ENCODE measurements at regions not wholly inside any gene's neighbourhood (a gene's known extent, or its start where the extent isn't known, plus 50 kb on each side); places are given as distances from the start of the nearest gene placed in this dataset.

DNA sequence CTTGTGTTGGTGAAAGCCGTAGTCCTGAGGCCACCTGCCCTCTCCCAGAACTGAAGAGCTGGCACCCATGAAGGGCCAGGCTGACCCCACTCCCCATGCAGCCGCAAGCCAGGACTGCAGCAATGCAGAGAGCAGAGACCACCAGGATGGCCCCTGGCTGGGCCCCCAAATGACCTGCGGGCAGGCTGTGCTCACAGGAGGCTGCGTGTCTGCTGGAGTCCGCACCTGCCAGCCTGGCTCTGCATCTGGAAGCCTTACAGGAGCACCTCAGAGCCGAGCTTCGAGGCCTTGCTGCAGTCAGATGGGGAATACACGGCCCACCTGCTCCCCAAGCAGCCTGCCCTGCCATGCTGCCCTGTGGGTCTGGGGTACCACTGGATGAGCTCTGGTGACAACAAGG, 1336.8 kb downstream of the TBC1D22A start:
- peak overlapping the region; percentile 82 for H3K4me2 ChIP-seq (ENCODE audit: low read depth, low read length, poor library complexity, severe bottlenecking)
- H3K4me1 ChIP-seq (ENCODE audit: insufficient read depth, low read length, poor library complexity, severe bottlenecking), result peaks cover 57% of the 10 kb centered on the region
- no peaks in the 10 kb centered on the region for H3K9me3 ChIP-seq (ENCODE audit: insufficient read depth, low read depth, low read length)
- no peak for TF ChIP-seq EZH2phosphoT487 (IDR thresholded peaks at IDR 0.05; ENCODE audit: borderline replicate concordance)
- TF ChIP-seq, protein P1, sequence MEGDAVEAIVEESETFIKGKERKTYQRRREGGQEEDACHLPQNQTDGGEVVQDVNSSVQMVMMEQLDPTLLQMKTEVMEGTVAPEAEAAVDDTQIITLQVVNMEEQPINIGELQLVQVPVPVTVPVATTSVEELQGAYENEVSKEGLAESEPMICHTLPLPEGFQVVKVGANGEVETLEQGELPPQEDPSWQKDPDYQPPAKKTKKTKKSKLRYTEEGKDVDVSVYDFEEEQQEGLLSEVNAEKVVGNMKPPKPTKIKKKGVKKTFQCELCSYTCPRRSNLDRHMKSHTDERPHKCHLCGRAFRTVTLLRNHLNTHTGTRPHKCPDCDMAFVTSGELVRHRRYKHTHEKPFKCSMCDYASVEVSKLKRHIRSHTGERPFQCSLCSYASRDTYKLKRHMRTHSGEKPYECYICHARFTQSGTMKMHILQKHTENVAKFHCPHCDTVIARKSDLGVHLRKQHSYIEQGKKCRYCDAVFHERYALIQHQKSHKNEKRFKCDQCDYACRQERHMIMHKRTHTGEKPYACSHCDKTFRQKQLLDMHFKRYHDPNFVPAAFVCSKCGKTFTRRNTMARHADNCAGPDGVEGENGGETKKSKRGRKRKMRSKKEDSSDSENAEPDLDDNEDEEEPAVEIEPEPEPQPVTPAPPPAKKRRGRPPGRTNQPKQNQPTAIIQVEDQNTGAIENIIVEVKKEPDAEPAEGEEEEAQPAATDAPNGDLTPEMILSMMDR (conservative IDR thresholded peaks at IDR 0.05; ENCODE audit: low read length), result no peak
- H2AFZ ChIP-seq (ENCODE audit: low read length), result no peak overlapping the region
- H3K4me3 ChIP-seq (ENCODE audit: low read length, poor library complexity, severe bottlenecking), result no peak overlapping the region
- no peaks in the 10 kb centered on the region for H4K20me1 ChIP-seq (ENCODE audit: insufficient read depth, low read length, poor library complexity, severe bottlenecking)
- no peaks in the 10 kb centered on the region for H3K27me3 ChIP-seq (ENCODE audit: insufficient read depth, low read length, poor library complexity, severe bottlenecking)
- H3K36me3 ChIP-seq (ENCODE audit: insufficient read depth, low read length), result no peaks in the 10 kb centered on the region
- H3K9ac ChIP-seq (ENCODE audit: low read depth, low read length, poor library complexity, severe bottlenecking), result peak overlapping the region; percentile 67
- H3K9me2 ChIP-seq (replicated peaks; ENCODE audit: low read depth, low read length), result no peaks in the 10 kb centered on the region
- H3K79me2 ChIP-seq (ENCODE audit: insufficient read depth, low read length), result no peaks in the 10 kb centered on the region
- peaks cover 8% of the 10 kb centered on the region; the same call in 1 of the 2 replicates for H3F3A ChIP-seq (ENCODE audit: low read depth)

DNA sequence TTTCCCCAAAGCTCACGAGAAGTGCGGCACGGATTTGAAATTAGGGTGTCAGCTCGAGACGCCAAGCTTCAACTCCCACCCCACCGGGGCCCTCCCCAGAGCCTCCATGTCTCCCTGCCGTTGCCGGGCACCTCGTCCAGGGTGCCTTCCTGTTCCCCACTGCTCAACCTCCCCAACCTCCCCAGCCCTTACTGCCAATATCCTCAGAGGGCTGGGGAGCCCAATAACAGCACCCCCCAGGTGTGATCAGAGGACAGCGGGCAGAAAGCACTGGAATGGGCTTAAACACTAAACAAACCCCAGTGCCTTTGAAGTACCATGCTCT, 1336.4 kb downstream of the TBC1D22A start:
- Histone ChIP-seq H3K79me2 (ENCODE audit: insufficient read depth, low read length) (no peaks in the 10 kb centered on the region), H4K20me1 (ENCODE audit: insufficient read depth, low read length, poor library complexity, severe bottlenecking) (no peaks in the 10 kb centered on the region), H3K4me3 (ENCODE audit: low read length, poor library complexity, severe bottlenecking) (peak overlapping the region; percentile 59), H3F3A (ENCODE audit: low read depth) (peaks cover 8% of the 10 kb centered on the region; the same call in 1 of the 2 replicates), H2AFZ (ENCODE audit: low read length) (no peak overlapping the region), H3K9ac (ENCODE audit: low read depth, low read length, poor library complexity, severe bottlenecking) (peak overlapping the region; percentile 67), H3K4me1 (ENCODE audit: insufficient read depth, low read length, poor library complexity, severe bottlenecking) (peaks cover 57% of the 10 kb centered on the region), H3K27me3 (ENCODE audit: insufficient read depth, low read length, poor library complexity, severe bottlenecking) (no peaks in the 10 kb centered on the region), H3K9me2 (replicated peaks; ENCODE audit: low read depth, low read length) (no peaks in the 10 kb centered on the region), H3K9me3 (ENCODE audit: insufficient read depth, low read depth, low read length) (no peaks in the 10 kb centered on the region), H3K36me3 (ENCODE audit: insufficient read depth, low read length) (no peaks in the 10 kb centered on the region), H3K4me2 (ENCODE audit: low read depth, low read length, poor library complexity, severe bottlenecking) (peak overlapping the region; percentile 82)
- TF ChIP-seq EZH2phosphoT487 (IDR thresholded peaks at IDR 0.05; ENCODE audit: borderline replicate concordance), result no peak
- TF ChIP-seq, protein P1 (conservative IDR thresholded peaks at IDR 0.05; ENCODE audit: low read length), result no peak

DNA sequence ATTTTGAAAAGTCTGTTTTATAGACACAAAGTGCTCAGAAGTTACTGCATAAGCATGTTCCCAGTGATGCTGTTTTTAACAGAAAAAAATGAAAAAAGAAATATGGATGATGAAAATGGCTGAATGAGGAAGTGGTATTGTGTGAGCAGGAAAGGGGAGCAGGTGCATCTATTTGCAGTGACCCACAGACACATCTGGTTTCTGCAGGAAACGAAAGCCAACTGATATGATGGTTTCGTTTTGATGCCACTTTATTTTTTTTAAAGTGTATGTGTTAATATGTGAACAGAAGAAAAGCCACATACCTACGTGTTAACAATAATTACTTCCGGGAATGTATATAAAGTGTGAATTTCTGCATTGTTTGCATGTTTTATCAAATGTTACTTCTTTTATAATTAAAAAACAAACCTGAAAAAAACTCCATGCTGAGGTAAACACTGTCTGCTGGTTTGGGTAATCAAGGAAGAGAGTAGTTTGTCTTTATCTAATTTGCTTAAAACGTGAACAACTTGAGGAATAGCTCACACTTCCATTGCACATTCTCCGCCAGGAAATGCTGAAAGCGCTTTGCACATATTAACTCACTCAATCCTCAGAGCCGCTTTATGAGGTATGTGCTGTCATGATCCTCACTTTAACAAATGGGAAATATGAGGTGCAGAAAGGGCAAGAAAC, 1335.9 kb downstream of the TBC1D22A start:
- Histone ChIP-seq H3K4me3 (ENCODE audit: low read length, poor library complexity, severe bottlenecking) (peak overlapping the region; percentile 59), H3K4me2 (ENCODE audit: low read depth, low read length, poor library complexity, severe bottlenecking) (peak overlapping the region; percentile 82), H3K36me3 (ENCODE audit: insufficient read depth, low read length) (no peaks in the 10 kb centered on the region), H3F3A (ENCODE audit: low read depth) (peaks cover 8% of the 10 kb centered on the region; the same call in 1 of the 2 replicates), H3K79me2 (ENCODE audit: insufficient read depth, low read length) (no peaks in the 10 kb centered on the region), H2AFZ (ENCODE audit: low read length) (peak overlapping the region; percentile 48; the same call in 1 of the 2 replicates), H3K9me2 (replicated peaks; ENCODE audit: low read depth, low read length) (no peaks in the 10 kb centered on the region), H4K20me1 (ENCODE audit: insufficient read depth, low read length, poor library complexity, severe bottlenecking) (no peaks in the 10 kb centered on the region), H3K4me1 (ENCODE audit: insufficient read depth, low read length, poor library complexity, severe bottlenecking) (peaks cover 57% of the 10 kb centered on the region), H3K27me3 (ENCODE audit: insufficient read depth, low read length, poor library complexity, severe bottlenecking) (no peaks in the 10 kb centered on the region), H3K9me3 (ENCODE audit: insufficient read depth, low read depth, low read length) (no peaks in the 10 kb centered on the region), H3K9ac (ENCODE audit: low read depth, low read length, poor library complexity, severe bottlenecking) (peak overlapping the region; percentile 70)
- TF ChIP-seq EZH2phosphoT487 (IDR thresholded peaks at IDR 0.05; ENCODE audit: borderline replicate concordance), result no peak
- TF ChIP-seq, protein P1 (conservative IDR thresholded peaks at IDR 0.05; ENCODE audit: low read length), result no peak
